GM15510 (cell line): ENCODE measurements at regions not wholly inside any gene's neighbourhood (a gene's known extent, or its start where the extent isn't known, plus 50 kb on each side); places are given as distances from the start of the nearest gene placed in this dataset.

Source experiments
- POLR2A ChIP-seq: IDR thresholded peaks from 3 replicates; pipeline ENCODE4 v1.6.1; 2011; ENCODE audit warnings: borderline replicate concordance; ENCODE audit not compliant: insufficient read length; ENCODE audit errors: extremely low read depth

DNA sequence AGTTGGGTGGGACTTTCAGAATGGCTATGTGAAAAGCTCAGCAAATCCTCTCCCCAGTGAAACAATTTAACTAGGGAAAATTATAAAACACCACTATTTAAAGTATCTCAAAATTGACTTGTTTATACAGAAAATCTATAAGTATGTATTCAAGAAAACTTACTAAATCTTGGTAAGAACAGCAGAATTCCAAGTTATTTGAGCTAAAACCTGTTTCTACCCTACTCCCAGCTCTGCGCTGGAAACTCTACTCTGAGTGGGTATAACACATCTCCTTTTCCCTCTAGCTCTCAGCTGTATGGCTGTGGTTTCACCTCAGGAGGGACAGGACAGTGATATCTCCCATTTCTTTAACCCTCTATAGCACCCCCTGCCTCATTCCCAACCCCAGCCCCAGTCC is 295.2 kb upstream of the POGK start:
- no peak for TF ChIP-seq POLR2A

DNA sequence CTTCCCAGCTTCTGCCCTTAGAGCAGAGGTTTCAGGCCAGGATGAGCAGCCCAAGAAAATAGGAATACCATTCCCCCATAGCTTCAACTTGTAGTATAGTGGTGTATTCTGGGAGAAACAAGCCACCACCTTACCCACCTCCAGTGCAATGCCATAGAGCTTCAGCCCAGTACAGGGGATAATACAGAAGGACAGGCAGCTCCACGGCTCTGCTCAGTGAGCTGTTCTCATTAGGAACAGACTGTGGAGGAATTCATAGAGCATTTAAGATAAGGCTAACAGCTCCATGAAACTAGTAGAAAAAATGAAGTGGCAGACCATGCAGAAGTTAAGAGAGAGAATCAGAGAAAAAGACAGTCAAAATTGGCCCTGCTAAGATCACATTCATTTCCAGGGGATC is 294.7 kb upstream of the POGK start:
- no peak for TF ChIP-seq POLR2A

DNA sequence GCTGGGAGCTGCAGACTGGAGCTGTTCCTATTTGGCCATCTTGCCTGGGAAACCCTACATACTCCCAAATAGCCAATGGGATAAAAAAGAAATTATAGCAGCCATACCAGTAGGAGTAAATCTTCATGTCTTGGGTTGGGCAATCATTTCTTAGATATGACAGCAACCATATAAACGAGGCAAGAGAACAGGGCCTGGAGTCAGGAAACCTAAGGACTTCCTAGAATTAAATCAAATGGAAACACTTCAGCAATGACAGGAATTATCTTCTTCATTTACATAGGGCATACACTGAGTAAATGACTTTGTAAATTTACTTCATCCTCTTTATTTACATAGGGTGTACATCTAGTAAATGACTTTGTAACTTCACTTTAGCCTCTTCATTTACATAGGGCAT is 286.6 kb upstream of the POGK start:
- no peak for TF ChIP-seq POLR2A

DNA sequence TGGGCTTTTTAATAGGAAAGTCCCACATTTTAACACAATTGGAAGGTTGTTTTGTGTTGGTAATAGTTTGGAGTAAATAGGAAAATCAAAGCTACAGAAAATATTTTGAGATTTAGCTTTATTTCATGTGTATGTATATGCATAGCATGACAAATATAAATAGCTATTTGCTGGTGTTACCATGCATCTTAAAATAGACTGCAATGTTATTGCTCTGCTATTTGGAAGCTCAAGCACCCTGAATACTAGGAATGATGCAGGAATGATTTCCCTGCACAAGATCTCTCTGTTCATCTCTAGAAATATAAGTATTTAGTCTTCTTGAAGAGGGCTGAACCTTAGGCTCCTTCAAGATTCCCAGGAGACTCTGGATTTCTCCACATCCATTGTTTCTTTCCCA is 268.3 kb upstream of the POGK start:
- TF ChIP-seq POLR2A, result no peak

DNA sequence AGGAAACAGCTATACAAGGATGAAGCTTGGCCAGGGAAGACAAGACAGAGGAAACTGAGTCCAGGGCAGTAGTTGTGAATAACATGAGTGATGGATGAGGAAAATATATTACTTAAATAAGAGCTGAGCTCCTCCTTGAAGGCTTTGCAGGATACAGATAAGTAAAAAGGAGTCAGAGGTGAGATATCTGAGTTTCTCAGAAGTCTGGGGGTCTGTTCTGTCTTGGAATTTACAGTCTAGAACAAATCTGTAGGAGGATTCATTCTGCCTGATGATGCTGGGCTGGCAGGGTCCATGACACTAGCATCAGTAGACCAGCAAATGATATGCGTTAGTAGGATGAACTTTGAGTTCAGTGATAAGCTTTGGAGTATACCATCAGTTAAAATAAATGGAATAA is 266.1 kb upstream of the POGK start:
- no peak for TF ChIP-seq POLR2A

DNA sequence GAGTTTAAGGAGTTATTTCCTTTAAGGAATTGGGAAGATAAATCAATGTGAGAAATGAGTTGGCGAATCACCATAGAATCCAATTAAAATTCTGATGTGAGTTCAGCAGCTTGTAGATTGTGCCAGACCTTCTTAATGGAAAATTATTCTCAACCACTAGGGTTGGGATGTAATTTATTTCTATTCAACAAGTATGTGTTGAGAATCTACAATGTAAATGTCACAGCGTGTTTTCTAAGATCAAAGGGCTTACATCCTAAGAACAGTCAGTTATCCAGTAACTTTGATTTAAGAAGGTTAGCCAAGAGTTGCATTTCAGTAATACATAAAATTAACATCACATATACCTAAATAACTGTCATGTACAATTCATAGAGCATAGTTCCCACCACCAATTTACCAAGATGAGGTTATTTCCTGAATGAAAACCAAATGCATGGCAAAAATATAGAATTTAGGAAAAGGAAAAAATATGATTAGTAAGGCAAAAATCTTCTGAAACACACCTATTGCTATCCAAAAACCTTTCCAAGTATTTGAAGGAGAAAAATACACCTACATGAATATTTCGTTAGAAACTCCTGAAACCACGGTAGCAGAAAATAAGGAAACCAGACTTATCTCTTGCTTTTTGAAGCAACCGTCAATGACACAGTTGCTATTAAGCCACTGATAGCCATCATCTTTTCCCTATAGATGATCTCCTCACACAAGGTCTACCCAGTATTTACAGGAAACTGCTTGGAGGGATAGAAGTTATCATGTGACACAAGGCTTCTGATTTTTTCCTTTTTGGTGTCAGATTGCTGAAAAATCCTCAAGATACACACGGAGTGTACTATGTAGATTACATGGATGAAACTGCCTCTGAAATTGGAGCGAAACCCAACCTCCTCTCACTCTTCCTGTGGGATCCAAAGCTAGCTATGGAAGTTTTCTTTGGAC is 259.4 kb upstream of the POGK start:
- no peak for TF ChIP-seq POLR2A

DNA sequence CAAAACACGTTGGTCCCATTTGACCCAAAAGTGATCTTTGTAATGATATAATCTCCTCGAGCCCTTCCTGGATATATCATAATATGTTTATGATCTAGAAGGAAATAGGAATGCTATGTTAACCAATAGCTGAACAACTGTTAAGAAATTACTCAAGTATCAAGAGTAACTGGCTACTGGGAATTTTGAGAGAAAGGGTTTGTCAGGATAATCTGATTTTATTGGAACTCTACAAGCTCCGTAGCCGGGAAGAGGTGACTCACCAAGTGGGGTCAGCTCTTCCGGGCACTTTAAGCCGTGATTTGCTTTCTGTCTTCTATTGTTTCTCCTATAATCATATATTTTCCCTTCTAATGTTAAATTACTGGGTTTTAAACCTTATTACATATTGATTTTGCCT is 250.5 kb upstream of the POGK start:
- no peak for TF ChIP-seq POLR2A

DNA sequence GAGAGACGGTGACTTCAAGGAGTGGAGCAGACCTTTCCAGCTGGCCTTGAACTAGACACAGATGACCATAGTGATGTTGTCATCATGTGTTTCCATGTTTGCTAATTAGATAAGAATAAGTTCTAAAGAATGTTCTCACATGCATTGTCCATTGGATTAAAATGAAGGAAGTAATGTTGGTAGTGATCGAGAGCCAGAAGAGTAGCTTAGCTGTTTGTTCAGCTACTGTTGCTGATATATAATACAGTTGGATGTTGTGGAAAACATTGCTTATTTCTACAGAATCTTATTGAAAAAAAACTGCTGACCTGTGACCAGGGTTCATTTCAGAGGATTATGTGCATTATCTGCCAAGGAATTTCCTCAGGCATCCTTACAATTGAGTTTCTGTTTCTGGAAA is 249.1 kb upstream of the POGK start:
- TF ChIP-seq POLR2A, result no peak

DNA sequence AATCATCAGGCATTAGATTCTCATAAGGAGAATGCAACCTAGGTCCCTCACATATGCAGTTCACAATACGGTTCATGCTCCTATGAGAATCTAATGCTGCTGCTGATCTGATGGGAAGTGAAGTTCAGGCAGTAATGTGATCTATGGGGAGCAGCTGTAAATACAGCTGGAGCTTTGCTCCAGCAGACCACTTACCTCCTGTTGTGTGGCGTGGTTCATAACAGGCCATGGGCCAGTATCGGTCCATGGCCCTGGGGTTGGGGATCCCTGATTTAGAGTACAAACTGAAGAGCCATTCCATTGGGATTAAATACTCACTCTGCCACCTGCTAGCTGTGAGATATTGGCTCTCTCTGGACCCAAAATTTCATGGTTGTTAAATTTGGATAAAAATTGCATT is 244.6 kb upstream of the POGK start:
- TF ChIP-seq POLR2A, result no peak

DNA sequence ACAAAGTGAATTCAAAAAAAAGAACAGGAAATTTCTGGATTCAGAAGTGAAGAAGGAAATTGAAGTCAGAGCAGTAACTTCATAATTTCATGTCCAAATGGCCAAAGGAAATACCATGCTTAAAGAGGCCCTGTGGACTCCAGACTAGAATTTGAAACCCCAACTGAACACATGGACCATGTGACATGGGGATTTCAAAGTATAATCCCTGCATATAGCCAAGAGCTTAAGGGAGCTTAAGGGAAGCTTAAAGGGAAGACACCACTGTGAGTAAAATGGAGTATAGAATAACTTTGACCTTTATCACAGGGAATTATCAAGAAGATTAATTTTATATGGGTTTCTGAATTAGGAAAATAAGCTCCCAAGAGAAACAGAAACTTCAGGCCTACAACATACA is 241.8 kb upstream of the POGK start:
- TF ChIP-seq POLR2A, result no peak

DNA sequence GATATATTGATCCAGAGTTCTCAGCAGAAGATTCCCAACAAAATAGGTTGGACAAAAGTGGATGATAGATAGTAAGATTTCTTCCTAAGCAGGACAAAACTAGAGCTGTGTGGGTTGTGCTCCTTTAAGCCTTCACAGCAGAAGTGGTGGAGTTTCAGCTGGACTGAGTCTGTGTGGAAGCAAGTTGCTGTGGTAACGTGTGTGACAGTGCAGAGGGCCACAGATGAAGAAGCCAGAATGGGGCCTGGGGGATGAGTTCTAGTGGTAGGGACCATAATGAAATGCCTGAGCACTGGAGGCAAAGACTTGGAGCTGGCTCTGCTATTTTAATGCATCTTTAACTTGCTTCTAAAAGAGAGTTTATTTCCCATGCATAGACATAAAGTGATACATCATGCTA is 238.7 kb upstream of the POGK start:
- TF ChIP-seq POLR2A, result no peak

DNA sequence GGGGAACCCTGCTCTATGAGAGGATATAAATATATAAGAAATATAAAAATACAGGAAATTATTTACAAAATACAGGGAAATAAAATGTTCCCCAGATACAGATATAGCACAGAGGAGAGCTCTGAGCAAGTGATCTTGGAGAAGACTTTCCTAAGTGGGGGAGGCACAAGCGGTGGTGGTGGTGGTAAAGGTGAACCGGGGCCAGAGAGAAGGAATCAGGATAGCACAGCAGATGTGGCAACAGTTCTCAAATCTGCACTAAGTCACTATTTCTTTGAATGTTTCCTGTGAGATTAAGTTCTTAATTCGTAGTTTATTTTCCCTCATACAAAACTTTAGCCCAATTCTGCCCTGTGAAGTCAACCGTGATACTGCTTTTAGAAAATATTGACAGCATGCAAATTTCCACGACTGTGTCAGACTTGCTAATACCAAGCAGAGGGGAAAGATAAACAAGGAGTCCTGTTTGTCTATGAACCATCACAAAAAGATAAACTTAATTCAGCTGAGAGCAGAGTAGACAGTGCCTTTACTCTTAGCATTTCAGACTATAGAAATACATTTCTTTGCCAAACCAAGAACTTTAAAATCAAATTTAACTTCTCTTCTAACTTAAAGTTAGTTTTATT is 237.5 kb upstream of the POGK start:
- no peak for TF ChIP-seq POLR2A

DNA sequence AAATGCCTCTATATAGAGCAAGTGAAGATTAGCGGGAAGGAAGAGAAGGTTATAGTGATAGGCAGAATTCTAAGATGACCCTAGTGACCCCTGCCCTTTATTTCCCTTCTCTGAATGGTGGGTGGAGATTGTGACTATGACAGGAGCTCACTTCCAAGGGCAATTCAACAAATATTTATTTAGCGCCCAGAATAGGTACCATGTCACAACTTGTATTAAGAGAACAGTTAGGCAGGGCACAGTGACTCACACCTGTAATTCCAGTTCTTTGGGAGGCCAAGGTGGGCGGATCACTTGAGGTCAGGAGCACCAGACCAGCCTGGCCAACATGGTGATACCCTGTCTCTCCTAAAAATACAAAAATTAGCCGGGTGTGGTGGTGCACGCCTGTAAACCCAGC is 236.0 kb upstream of the POGK start:
- TF ChIP-seq POLR2A, result no peak

DNA sequence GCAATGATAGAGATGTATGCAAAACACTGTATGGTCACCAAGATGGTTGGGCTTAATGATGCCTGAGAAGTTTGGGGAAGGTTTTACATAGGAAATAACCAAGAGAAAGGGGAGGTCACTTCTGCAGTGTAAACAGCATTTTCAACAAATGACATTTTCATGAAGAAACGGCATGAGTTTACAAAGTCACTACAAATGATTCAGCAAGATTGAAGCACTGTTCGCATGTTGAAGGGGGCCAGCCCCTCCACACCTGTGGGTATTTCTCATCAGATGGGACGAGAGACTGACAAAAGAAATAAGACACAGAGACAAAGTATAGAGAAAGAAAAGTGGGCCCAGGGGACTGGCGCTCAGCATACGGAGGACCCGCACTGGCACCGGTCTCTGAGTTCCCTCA is 234.1 kb upstream of the POGK start:
- no peak for TF ChIP-seq POLR2A

DNA sequence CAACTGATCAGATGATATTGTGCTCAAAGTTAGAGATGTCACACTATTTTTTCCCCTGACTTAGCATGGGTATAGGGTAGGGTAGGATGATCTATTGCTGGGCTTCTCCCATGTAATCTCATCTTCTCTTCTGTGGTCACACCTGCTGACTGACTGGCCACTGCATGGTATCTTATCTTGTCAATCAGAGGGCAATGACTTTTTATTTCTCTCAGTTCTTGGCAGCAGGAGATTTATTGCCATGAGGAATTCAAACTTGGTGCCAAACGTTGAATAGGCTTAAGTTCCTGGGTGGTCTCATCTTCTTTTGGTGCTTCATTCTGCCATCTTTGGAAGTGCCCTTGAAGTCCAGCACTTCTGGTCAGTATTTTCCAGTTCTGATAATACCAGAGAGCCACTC is 226.4 kb upstream of the POGK start:
- no peak for TF ChIP-seq POLR2A

DNA sequence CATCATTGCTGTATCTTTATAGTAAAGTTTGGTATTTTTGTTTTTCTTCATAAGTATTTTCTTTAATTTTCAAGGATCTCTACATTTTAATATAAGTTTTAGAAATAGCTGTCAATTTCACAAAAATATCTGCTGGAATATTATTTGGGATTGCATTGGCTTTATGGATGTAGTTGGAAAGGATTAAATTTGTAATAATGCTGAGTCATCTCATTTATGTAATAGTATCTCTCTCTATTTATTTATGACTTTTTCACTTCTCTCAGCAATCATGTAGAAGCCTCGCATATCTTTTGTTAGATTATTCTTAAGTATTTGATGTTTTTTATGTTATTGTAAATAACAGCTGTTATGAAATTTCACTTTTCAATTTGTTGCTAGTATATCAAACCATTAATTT is 223.1 kb upstream of the POGK start:
- TF ChIP-seq POLR2A, result no peak

DNA sequence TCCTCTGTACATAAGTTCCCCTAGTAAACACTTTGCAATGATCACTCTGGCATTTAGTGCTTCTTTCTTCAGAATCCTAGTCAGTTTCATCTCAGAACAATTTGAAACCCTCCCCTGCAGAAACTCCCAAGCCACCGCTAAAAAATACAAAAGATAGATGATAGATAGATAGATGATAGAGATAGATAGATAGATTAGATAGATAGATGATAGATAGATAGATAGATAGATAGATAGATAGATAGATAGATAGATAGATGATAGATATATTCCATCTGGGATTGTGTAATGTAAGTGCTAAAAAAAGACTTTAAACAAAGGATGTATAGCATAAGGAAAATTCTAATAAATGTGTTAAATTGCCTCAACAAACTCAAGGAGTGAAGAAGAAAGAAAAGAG is 212.6 kb upstream of the POGK start:
- TF ChIP-seq POLR2A, result no peak

DNA sequence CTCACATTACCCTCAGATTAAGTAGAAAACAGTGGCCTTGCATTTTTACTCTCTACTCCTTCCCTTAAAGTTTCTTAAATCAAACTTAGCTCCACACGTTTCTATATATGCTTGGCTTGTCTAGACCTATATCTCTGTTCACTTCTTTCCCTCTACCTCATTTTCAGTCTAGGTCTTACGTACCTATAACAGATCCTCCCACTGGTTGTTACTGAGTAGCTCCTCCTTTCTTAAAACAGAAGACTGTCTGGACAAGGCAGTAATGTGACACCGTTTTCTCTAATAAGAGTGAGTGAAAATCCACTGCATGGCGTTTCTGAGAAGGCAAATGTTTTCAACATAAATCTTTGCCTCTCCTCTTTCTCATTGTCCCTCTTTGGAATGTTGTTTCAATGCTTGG is 211.7 kb upstream of the POGK start:
- TF ChIP-seq POLR2A, result no peak
